ENCODE measurements at regions not wholly inside any gene's neighbourhood (a gene's known extent, or its start where the extent isn't known, plus 50 kb on each side); places are given as distances from the start of the nearest gene placed in this dataset.

GRCh38 chr4:28179126-28179525 lies 1318.5 kb downstream of the STIM2 start:
- Histone ChIP-seq H3K36me3 (no peaks in the 10 kb centered on the region), H3K9me3 (replicated peaks) (no peaks in the 10 kb centered on the region), H3K27ac (no peak overlapping the region), H3K4me1 (peaks cover 5% of the 10 kb centered on the region; the same call in 1 of the 2 replicates), H3K4me3 (no peak overlapping the region), H3K27me3 (no peaks in the 10 kb centered on the region)
- no peak for DNase-seq

- Histone ChIP-seq H3K36me3 (no peaks in the 10 kb centered on the region), H3K27ac (no peak overlapping the region), H3K4me1 (peaks cover 13% of the 10 kb centered on the region), H3K4me3 (no peak overlapping the region), H3K27me3 (no peaks in the 10 kb centered on the region), H3K9me3 (replicated peaks) (peaks cover 5% of the 10 kb centered on the region; the same call in 1 of the 2 replicates)
- peak in 1 of 2 experiments; percentile 10 for DNase-seq
These were observed 1348.8 kb downstream of the STIM2 start for GRCh38 chr4:28209371-28209924.

- Histone ChIP-seq H3K9me3 (replicated peaks) (no peaks in the 10 kb centered on the region), H3K27ac (peak overlapping the region; percentile 3; the same call in 1 of the 2 replicates), H3K4me3 (no peak overlapping the region), H3K4me1 (peaks cover 13% of the 10 kb centered on the region), H3K27me3 (no peaks in the 10 kb centered on the region), H3K36me3 (no peaks in the 10 kb centered on the region)
- peak; percentile 38 to 67 for DNase-seq
These were observed 1351.2 kb downstream of the STIM2 start for GRCh38 chr4:28211676-28212470.

- Histone ChIP-seq H3K4me1 (no peaks in the 10 kb centered on the region), H3K4me3 (no peak overlapping the region), H3K9me3 (replicated peaks) (no peaks in the 10 kb centered on the region), H3K36me3 (no peaks in the 10 kb centered on the region), H3K27me3 (no peaks in the 10 kb centered on the region), H3K27ac (no peak overlapping the region)
- no peak for DNase-seq
These were observed 1360.9 kb downstream of the STIM2 start for GRCh38 chr4:28221536-28221935.

GRCh38 chr4:28225050-28225449 lies 1364.4 kb downstream of the STIM2 start:
- DNase-seq, result peak; percentile 27 to 64
- no peak overlapping the region for H3K4me3 ChIP-seq
- peaks cover 8% of the 10 kb centered on the region; the same call in 1 of the 2 replicates for H3K4me1 ChIP-seq
- H3K27me3 ChIP-seq, result no peaks in the 10 kb centered on the region
- H3K36me3 ChIP-seq, result no peaks in the 10 kb centered on the region
- no peak overlapping the region for H3K27ac ChIP-seq
- no peaks in the 10 kb centered on the region for H3K9me3 ChIP-seq (replicated peaks)

GRCh38 chr4:28225689-28226353 lies 1365.2 kb downstream of the STIM2 start:
- H3K4me3 ChIP-seq, result no peak overlapping the region
- no peak overlapping the region for H3K27ac ChIP-seq
- H3K9me3 ChIP-seq (replicated peaks), result no peaks in the 10 kb centered on the region
- H3K4me1 ChIP-seq, result peaks cover 8% of the 10 kb centered on the region; the same call in 1 of the 2 replicates
- peak in 1 of 2 experiments; percentile 24 for DNase-seq
- no peaks in the 10 kb centered on the region for H3K27me3 ChIP-seq
- no peaks in the 10 kb centered on the region for H3K36me3 ChIP-seq

GRCh38 chr4:28226962-28227361 lies 1366.3 kb downstream of the STIM2 start:
- Histone ChIP-seq H3K27ac (no peak overlapping the region), H3K4me1 (peaks cover 8% of the 10 kb centered on the region; the same call in 1 of the 2 replicates), H3K9me3 (replicated peaks) (no peaks in the 10 kb centered on the region), H3K36me3 (no peaks in the 10 kb centered on the region), H3K4me3 (no peak overlapping the region), H3K27me3 (no peaks in the 10 kb centered on the region)
- DNase-seq, result no peak

GRCh38 chr4:28227764-28228163 lies 1367.1 kb downstream of the STIM2 start:
- Histone ChIP-seq H3K27ac (no peak overlapping the region), H3K27me3 (no peaks in the 10 kb centered on the region), H3K4me1 (peaks cover 8% of the 10 kb centered on the region; the same call in 1 of the 2 replicates), H3K9me3 (replicated peaks) (no peaks in the 10 kb centered on the region), H3K4me3 (no peak overlapping the region), H3K36me3 (no peaks in the 10 kb centered on the region)
- DNase-seq, result no peak

GRCh38 chr4:28228561-28229491 lies 1368.2 kb downstream of the STIM2 start:
- no peak overlapping the region for H3K27ac ChIP-seq
- H3K9me3 ChIP-seq (replicated peaks), result no peaks in the 10 kb centered on the region
- H3K36me3 ChIP-seq, result no peaks in the 10 kb centered on the region
- DNase-seq, result peak; percentile 25 to 41
- no peak overlapping the region for H3K4me3 ChIP-seq
- H3K4me1 ChIP-seq, result peaks cover 8% of the 10 kb centered on the region; the same call in 1 of the 2 replicates
- H3K27me3 ChIP-seq, result no peaks in the 10 kb centered on the region

GRCh38 chr4:28232376-28232775 lies 1371.7 kb downstream of the STIM2 start:
- H3K27ac ChIP-seq, result no peak overlapping the region
- H3K27me3 ChIP-seq, result no peaks in the 10 kb centered on the region
- no peaks in the 10 kb centered on the region for H3K9me3 ChIP-seq (replicated peaks)
- no peak overlapping the region for H3K4me3 ChIP-seq
- H3K36me3 ChIP-seq, result no peaks in the 10 kb centered on the region
- DNase-seq, result no peak
- H3K4me1 ChIP-seq, result peaks cover 8% of the 10 kb centered on the region; the same call in 1 of the 2 replicates

GRCh38 chr4:28232951-28233350 lies 1372.3 kb downstream of the STIM2 start:
- Histone ChIP-seq H3K4me1 (peaks cover 8% of the 10 kb centered on the region; the same call in 1 of the 2 replicates), H3K36me3 (no peaks in the 10 kb centered on the region), H3K4me3 (no peak overlapping the region), H3K27ac (no peak overlapping the region), H3K9me3 (replicated peaks) (no peaks in the 10 kb centered on the region), H3K27me3 (no peaks in the 10 kb centered on the region)
- no peak for DNase-seq

- no peak for DNase-seq
- no peak overlapping the region for H3K27ac ChIP-seq
- no peaks in the 10 kb centered on the region for H3K9me3 ChIP-seq (replicated peaks)
- no peaks in the 10 kb centered on the region for H3K27me3 ChIP-seq
- no peak overlapping the region for H3K4me3 ChIP-seq
- H3K4me1 ChIP-seq, result peaks cover 8% of the 10 kb centered on the region; the same call in 1 of the 2 replicates
- H3K36me3 ChIP-seq, result no peaks in the 10 kb centered on the region
These were observed 1373.1 kb downstream of the STIM2 start for GRCh38 chr4:28233724-28234123.

- no peak for DNase-seq
- Histone ChIP-seq H3K4me1 (no peaks in the 10 kb centered on the region), H3K27me3 (no peaks in the 10 kb centered on the region), H3K27ac (no peak overlapping the region), H3K4me3 (no peak overlapping the region), H3K9me3 (replicated peaks) (no peaks in the 10 kb centered on the region), H3K36me3 (no peaks in the 10 kb centered on the region)
These were observed 1378.2 kb downstream of the STIM2 start for GRCh38 chr4:28238876-28239275.

- Histone ChIP-seq H3K4me3 (no peak overlapping the region), H3K36me3 (no peaks in the 10 kb centered on the region), H3K27ac (no peak overlapping the region), H3K27me3 (no peaks in the 10 kb centered on the region), H3K4me1 (no peaks in the 10 kb centered on the region), H3K9me3 (replicated peaks) (no peaks in the 10 kb centered on the region)
- no peak for DNase-seq
These were observed 1380.4 kb downstream of the STIM2 start for GRCh38 chr4:28241021-28241420.

All from SJCRH30 (cell line).